GM12873 (cell line): ENCODE measurements at regions not wholly inside any gene's neighbourhood (a gene's known extent, or its start where the extent isn't known, plus 50 kb on each side); places are given as distances from the start of the nearest gene placed in this dataset.

Experiments
- TF ChIP-seq, protein P1 (sequence below): IDR thresholded peaks from 2 replicates; pipeline ENCODE4 v1.5.1; 2012; ENCODE audit warnings: low read depth, mild to moderate bottlenecking, moderate library complexity, low read length, control low read depth; ENCODE audit not compliant: insufficient read depth; ENCODE audit errors: missing control alignments

DNA sequence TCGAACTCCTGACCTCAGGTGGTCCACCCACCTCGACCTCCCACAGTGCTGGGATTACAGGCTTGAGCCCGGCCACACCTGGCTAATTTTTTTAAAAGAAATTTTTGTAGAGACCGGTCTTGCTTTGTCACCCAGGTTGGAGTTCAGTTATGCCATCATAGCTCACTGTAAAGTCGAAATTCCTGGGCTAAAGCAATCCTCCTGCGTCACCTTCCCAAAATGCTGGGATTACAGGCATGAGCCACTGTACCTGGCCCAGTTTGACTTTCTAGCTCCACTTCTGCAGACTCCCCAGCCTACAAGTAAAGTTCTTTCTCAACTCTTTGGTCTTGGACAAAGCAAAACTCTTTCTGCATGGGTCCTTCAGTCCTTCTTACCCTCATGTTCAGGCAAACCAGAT is 214.1 kb downstream of the SKIDA1 start:
- TF ChIP-seq, protein P1, sequence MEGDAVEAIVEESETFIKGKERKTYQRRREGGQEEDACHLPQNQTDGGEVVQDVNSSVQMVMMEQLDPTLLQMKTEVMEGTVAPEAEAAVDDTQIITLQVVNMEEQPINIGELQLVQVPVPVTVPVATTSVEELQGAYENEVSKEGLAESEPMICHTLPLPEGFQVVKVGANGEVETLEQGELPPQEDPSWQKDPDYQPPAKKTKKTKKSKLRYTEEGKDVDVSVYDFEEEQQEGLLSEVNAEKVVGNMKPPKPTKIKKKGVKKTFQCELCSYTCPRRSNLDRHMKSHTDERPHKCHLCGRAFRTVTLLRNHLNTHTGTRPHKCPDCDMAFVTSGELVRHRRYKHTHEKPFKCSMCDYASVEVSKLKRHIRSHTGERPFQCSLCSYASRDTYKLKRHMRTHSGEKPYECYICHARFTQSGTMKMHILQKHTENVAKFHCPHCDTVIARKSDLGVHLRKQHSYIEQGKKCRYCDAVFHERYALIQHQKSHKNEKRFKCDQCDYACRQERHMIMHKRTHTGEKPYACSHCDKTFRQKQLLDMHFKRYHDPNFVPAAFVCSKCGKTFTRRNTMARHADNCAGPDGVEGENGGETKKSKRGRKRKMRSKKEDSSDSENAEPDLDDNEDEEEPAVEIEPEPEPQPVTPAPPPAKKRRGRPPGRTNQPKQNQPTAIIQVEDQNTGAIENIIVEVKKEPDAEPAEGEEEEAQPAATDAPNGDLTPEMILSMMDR: no peak

- TF ChIP-seq, protein P1: no peak
Observed at GRCh38 chr10:21309427-21309826, 216.1 kb downstream of the SKIDA1 start.

GRCh38 chr10:21308946-21309345 is 216.5 kb downstream of the SKIDA1 start:
- TF ChIP-seq, protein P1: no peak

DNA sequence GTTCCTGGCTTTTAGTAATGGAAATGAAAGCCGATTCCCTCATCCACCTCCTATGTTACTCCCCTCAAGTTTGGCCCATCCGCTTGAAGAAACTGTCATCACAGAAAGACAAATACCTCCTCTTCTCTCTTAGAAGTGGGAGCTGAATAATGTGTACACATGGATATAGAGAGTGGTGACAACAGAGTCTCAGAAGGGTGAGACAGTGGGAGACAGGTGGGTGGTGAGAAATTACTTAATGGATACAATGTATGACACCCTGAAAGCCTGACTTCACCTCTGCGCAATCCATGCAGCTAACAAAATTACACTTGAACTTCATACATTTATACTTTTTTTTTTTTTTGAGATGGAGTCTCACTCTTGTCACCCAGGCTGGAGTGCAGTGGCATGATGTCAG is 217.5 kb downstream of the SKIDA1 start:
- TF ChIP-seq, protein P1: no peak

- TF ChIP-seq, protein P1: no peak
Observed at GRCh38 chr10:21304608-21305007, 220.9 kb downstream of the SKIDA1 start.

GRCh38 chr10:21304198-21304597 is 221.3 kb downstream of the SKIDA1 start:
- TF ChIP-seq, protein P1: no peak

DNA sequence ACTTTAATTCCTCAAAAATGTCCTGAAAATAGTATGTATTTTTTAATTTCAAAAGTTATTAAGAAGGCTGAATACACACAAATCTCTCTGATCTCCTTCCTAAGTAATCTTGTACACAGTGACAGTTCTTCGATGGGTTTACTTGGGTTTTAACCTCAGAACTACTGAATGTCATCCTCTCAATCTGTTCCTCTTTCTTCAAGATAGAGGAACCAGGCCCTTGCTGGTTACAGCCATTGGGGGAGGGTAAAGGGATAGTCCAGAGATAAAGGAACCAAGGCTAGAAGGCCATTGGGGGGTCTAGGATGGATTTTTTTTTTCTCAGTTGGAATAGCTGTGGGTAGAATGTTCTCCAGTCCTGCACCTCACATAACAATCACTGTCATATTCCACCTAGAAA is 224.9 kb downstream of the SKIDA1 start:
- TF ChIP-seq, protein P1: no peak
